H9 (cell line): ENCODE measurements at regions not wholly inside any gene's neighbourhood (a gene's known extent, or its start where the extent isn't known, plus 50 kb on each side); places are given as distances from the start of the nearest gene placed in this dataset.

Experiments used
- DNase-seq: peaks from one replicate; pipeline ENCODE4 v3.0.0-alpha.2; 2017
- H2AFZ ChIP-seq: one replicate; pipeline ENCODE4 v1.6.1; 2013; ENCODE audit warnings: mild to moderate bottlenecking, low read length, control low read depth, moderate library complexity
- H2AK5ac ChIP-seq: 2 replicates; pipeline ENCODE4 v1.6.1; 2013; ENCODE audit warnings: low read length, control low read depth, mixed read lengths; ENCODE audit not compliant: insufficient read length
- H2BK120ac ChIP-seq: one replicate; pipeline ENCODE4 v1.6.1; 2013; ENCODE audit warnings: low read depth, mild to moderate bottlenecking, low read length, control low read depth, inconsistent platforms; ENCODE audit not compliant: poor library complexity, severe bottlenecking
- H2BK12ac ChIP-seq: 2 replicates; pipeline ENCODE4 v1.6.1; 2013; ENCODE audit warnings: low read length, control low read depth, mixed read lengths, low read depth; ENCODE audit not compliant: insufficient read length
- H2BK15ac ChIP-seq: 2 replicates; pipeline ENCODE4 v1.6.1; 2013; ENCODE audit warnings: low read depth, low read length, control low read depth
- H2BK20ac ChIP-seq: one replicate; pipeline ENCODE4 v1.6.1; 2013; ENCODE audit warnings: low read depth, mild to moderate bottlenecking, low read length, control low read depth, inconsistent platforms; ENCODE audit not compliant: poor library complexity, severe bottlenecking
- H2BK5ac ChIP-seq: 2 replicates; pipeline ENCODE4 v1.6.1; 2013; ENCODE audit warnings: low read length, control low read depth, mixed read lengths; ENCODE audit not compliant: insufficient read length
- H3K14ac ChIP-seq: 2 replicates; pipeline ENCODE4 v1.6.1; 2013; ENCODE audit warnings: low read length, control low read depth; ENCODE audit not compliant: insufficient read depth
- H3K18ac ChIP-seq: 2 replicates; pipeline ENCODE4 v1.6.1; 2013; ENCODE audit warnings: low read depth, mild to moderate bottlenecking, mixed read lengths, low read length, control low read depth; ENCODE audit not compliant: insufficient read length
- H3K23ac ChIP-seq: 2 replicates; pipeline ENCODE4 v1.6.1; 2013; ENCODE audit warnings: low read length, control low read depth, mixed read lengths, low read depth; ENCODE audit not compliant: insufficient read length
- H3K23me2 ChIP-seq: 2 replicates; pipeline ENCODE4 v1.6.1; 2013; ENCODE audit warnings: low read depth, mild to moderate bottlenecking, mixed read lengths, low read length, control low read depth; ENCODE audit not compliant: insufficient read length, poor library complexity, severe bottlenecking
- H3K27ac ChIP-seq: 2 replicates; pipeline ENCODE4 v1.5.1; 2013; ENCODE audit warnings: low read length, control low read depth, mixed read lengths, low read depth; ENCODE audit not compliant: insufficient read length
- H3K27me3 ChIP-seq: 2 replicates; pipeline ENCODE4 v1.6.1; 2013; ENCODE audit warnings: low read length, control low read depth, inconsistent platforms; ENCODE audit not compliant: insufficient read depth
- H3K4ac ChIP-seq: 2 replicates; pipeline ENCODE4 v1.6.1; 2013; ENCODE audit warnings: low read depth, mild to moderate bottlenecking, control low read depth, inconsistent platforms, low read length, moderate library complexity
- H3K4me1 ChIP-seq: 2 replicates; pipeline ENCODE4 v1.6.1; 2013; ENCODE audit warnings: low read length, control low read depth, inconsistent platforms; ENCODE audit not compliant: insufficient read depth
- H3K4me2 ChIP-seq: 2 replicates; pipeline ENCODE4 v1.6.1; 2013; ENCODE audit warnings: low read length, control low read depth, mixed read lengths; ENCODE audit not compliant: insufficient read length, insufficient read depth
- H3K56ac ChIP-seq: 2 replicates; pipeline ENCODE4 v1.6.1; 2013; ENCODE audit warnings: low read depth, mild to moderate bottlenecking, mixed read lengths, low read length, control low read depth; ENCODE audit not compliant: insufficient read length
- H3K79me1 ChIP-seq: 2 replicates; pipeline ENCODE4 v1.6.1; 2013; ENCODE audit warnings: low read depth, mild to moderate bottlenecking, moderate library complexity, low read length, control low read depth, inconsistent platforms; ENCODE audit not compliant: insufficient read depth, poor library complexity, severe bottlenecking
- H3K79me2 ChIP-seq: 2 replicates; pipeline ENCODE4 v1.6.1; 2013; ENCODE audit warnings: low read length, control low read depth, inconsistent platforms; ENCODE audit not compliant: insufficient read depth
- H3K9ac ChIP-seq: 2 replicates; pipeline ENCODE4 v1.6.1; 2013; ENCODE audit warnings: low read length, control low read depth, mixed read lengths; ENCODE audit not compliant: insufficient read length; ENCODE audit errors: extremely low read depth
- H3K9me3 ChIP-seq: one replicate; pipeline ENCODE4 v1.6.1; 2013; ENCODE audit warnings: low read depth, low read length, inconsistent platforms; ENCODE audit not compliant: control insufficient read depth
- H3T11ph ChIP-seq: one replicate; pipeline ENCODE4 v1.6.1; 2013; ENCODE audit warnings: mild to moderate bottlenecking, low read length, control low read depth, inconsistent platforms
- H4K20me1 ChIP-seq: one replicate; pipeline ENCODE4 v1.6.1; 2013; ENCODE audit not compliant: control insufficient read depth, insufficient read length, insufficient read depth
- H4K5ac ChIP-seq: 2 replicates; pipeline ENCODE4 v1.6.1; 2013; ENCODE audit warnings: low read depth, mild to moderate bottlenecking, mixed read lengths, low read length, control low read depth; ENCODE audit not compliant: insufficient read length
- H4K8ac ChIP-seq: replicated peaks from 2 replicates; pipeline ENCODE4 v1.6.1; 2013; ENCODE audit warnings: low read length, control low read depth, mixed read lengths, low read depth; ENCODE audit not compliant: insufficient read length
- H4K91ac ChIP-seq: 2 replicates; pipeline ENCODE4 v1.6.1; 2013; ENCODE audit warnings: low read depth, mild to moderate bottlenecking, moderate library complexity, mixed read lengths, low read length, control low read depth; ENCODE audit not compliant: insufficient read length
- H3K27ac Mint-ChIP-seq, 3 experiments: 2 replicates in 2 of 3; 3 replicates in 1 of 3; pipeline ENCODE4 v1.8.0; 2020 to 2021; ENCODE audit warnings: mixed read lengths in 3 of 3, mild to moderate bottlenecking in 1 of 3, moderate library complexity in 1 of 3
- H3K27me3 Mint-ChIP-seq: 2 replicates; pipeline ENCODE4 v1.8.0; 2021; ENCODE audit warnings: low read depth, mild to moderate bottlenecking, moderate library complexity, mixed read lengths
- H3K36me3 Mint-ChIP-seq, 3 experiments: 2 replicates in 2 of 3; 3 replicates in 1 of 3; pipeline ENCODE4 v1.8.0; 2020 to 2021; ENCODE audit warnings: low read depth in 3 of 3, mixed read lengths in 3 of 3; ENCODE audit not compliant: insufficient read depth in 1 of 3
- H3K4me1 Mint-ChIP-seq, 2 experiments: 2 replicates each; pipeline ENCODE4 v1.8.0; 2020; ENCODE audit warnings: mixed read lengths in 2 of 2
- H3K4me3 Mint-ChIP-seq, 2 experiments: 2 replicates in 1 of 2; 3 replicates in 1 of 2; pipeline ENCODE4 v1.8.0; 2020 to 2021; ENCODE audit warnings: mild to moderate bottlenecking in 2 of 2, mixed read lengths in 2 of 2, moderate library complexity in 1 of 2
- H3K9me3 Mint-ChIP-seq, 2 experiments: 2 replicates in 1 of 2; 3 replicates in 1 of 2; pipeline ENCODE4 v1.8.0; 2020; ENCODE audit warnings: mild to moderate bottlenecking in 2 of 2, mixed read lengths in 2 of 2, moderate library complexity in 1 of 2
- WGBS: extraction: QIAGEN DNeasy Blood & Tissue Kit; methylation state at CpG from one replicate; pipeline ENCODE4 v1.1.7; 2013; ENCODE audit warnings: missing lambda C conversion rate, low lambda C conversion rate, mixed read lengths; ENCODE audit not compliant: insufficient read length; ENCODE audit errors: extremely low coverage; 5-methylcytosine and 5-hydroxymethylcytosine counted together
- TF ChIP-seq, protein P1 (sequence below): fragments of 200-600 bp; sonication (generic); conservative IDR thresholded peaks from 3 replicates; pipeline ENCODE4 v1.8.0; 2021; ENCODE audit warnings: antibody characterized with exemption, mild to moderate bottlenecking

DNA sequence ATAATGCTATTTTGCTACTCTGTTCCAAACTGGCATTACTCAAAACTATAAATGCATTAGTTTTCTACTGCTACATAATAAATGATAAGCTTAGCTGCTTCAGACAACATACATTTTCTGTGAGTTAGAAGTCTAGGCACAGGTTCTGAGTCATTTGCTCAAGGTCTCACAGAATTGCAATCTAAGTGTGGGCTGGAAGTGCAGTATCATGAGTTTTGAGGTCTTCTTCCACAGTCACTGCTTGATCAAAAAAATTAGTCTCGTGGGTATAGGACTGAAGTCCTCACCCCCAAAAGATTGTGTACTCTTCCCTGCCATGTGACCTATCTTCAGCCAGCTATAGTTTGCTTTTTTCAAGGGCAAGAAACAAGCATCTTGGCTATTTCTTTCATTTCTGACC, 676.9 kb downstream of the ADCYAP1 start:
- Histone ChIP-seq H4K91ac (no peak overlapping the region), H3T11ph (no peak overlapping the region), H3K27me3 (no peaks in the 10 kb centered on the region), H2BK15ac (no peak overlapping the region), H2BK20ac (no peak overlapping the region), H3K23ac (no peak overlapping the region), H3K79me1 (no peaks in the 10 kb centered on the region), H3K79me2 (no peaks in the 10 kb centered on the region), H3K4me1 (no peaks in the 10 kb centered on the region), H3K4me2 (no peak overlapping the region), H3K56ac (no peak overlapping the region), H2BK5ac (no peak overlapping the region), H2BK120ac (no peak overlapping the region), H3K4ac (no peak overlapping the region), H4K5ac (no peak overlapping the region), H3K14ac (no peak overlapping the region), H4K8ac (no peak overlapping the region), H2AK5ac (no peak overlapping the region), H3K9ac (no peak overlapping the region), H3K9me3 (no peaks in the 10 kb centered on the region), H3K18ac (no peak overlapping the region), H3K27ac (no peak overlapping the region), H4K20me1 (no peaks in the 10 kb centered on the region), H3K23me2 (no peaks in the 10 kb centered on the region), H2BK12ac (no peak overlapping the region), H2AFZ (no peak overlapping the region)
- Mint-ChIP-seq H3K36me3 (no peaks in the 10 kb centered on the region), H3K4me1 (peaks cover 4 to 6% of the 10 kb centered on the region in 2 experiments), H3K9me3 (no peaks in the 10 kb centered on the region), H3K27ac (no peak overlapping the region), H3K4me3 (no peak overlapping the region), H3K27me3 (peaks cover 9% of the 10 kb centered on the region)
- TF ChIP-seq, protein P1, sequence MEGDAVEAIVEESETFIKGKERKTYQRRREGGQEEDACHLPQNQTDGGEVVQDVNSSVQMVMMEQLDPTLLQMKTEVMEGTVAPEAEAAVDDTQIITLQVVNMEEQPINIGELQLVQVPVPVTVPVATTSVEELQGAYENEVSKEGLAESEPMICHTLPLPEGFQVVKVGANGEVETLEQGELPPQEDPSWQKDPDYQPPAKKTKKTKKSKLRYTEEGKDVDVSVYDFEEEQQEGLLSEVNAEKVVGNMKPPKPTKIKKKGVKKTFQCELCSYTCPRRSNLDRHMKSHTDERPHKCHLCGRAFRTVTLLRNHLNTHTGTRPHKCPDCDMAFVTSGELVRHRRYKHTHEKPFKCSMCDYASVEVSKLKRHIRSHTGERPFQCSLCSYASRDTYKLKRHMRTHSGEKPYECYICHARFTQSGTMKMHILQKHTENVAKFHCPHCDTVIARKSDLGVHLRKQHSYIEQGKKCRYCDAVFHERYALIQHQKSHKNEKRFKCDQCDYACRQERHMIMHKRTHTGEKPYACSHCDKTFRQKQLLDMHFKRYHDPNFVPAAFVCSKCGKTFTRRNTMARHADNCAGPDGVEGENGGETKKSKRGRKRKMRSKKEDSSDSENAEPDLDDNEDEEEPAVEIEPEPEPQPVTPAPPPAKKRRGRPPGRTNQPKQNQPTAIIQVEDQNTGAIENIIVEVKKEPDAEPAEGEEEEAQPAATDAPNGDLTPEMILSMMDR = no peak
- no CpG with 5 or more reads among the region's 1 CpG for WGBS
- no peak for DNase-seq
